Mucosa of stomach (tissue), 1 donor: ENCODE measurements at regions not wholly inside any gene's neighbourhood (a gene's known extent, or its start where the extent isn't known, plus 50 kb on each side); places are given as distances from the start of the nearest gene placed in this dataset.

Experiments
- H3K27me3 ChIP-seq: one replicate; pipeline ENCODE4 v1.7.0; 2013; ENCODE audit warnings: mild to moderate bottlenecking, low read length; ENCODE audit not compliant: control insufficient read depth, insufficient read depth
- H3K36me3 ChIP-seq: one replicate; pipeline ENCODE4 v1.7.0; 2013; ENCODE audit warnings: low read length; ENCODE audit not compliant: control insufficient read depth, insufficient read depth
- H3K4me1 ChIP-seq: one replicate; pipeline ENCODE4 v1.7.0; 2013; ENCODE audit warnings: mild to moderate bottlenecking, low read length; ENCODE audit not compliant: control insufficient read depth, insufficient read depth
- H3K4me3 ChIP-seq: one replicate; pipeline ENCODE4 v1.7.0; 2013; ENCODE audit warnings: low read length
- H3K9ac ChIP-seq: one replicate; pipeline ENCODE4 v1.7.0; 2013; ENCODE audit warnings: mild to moderate bottlenecking, low read length, moderate library complexity
- H3K9me3 ChIP-seq: one replicate; pipeline ENCODE4 v1.7.0; 2013; ENCODE audit warnings: mild to moderate bottlenecking, low read length, moderate library complexity; ENCODE audit not compliant: control insufficient read depth
- donor health status: Pancreatic carcinoma.

DNA sequence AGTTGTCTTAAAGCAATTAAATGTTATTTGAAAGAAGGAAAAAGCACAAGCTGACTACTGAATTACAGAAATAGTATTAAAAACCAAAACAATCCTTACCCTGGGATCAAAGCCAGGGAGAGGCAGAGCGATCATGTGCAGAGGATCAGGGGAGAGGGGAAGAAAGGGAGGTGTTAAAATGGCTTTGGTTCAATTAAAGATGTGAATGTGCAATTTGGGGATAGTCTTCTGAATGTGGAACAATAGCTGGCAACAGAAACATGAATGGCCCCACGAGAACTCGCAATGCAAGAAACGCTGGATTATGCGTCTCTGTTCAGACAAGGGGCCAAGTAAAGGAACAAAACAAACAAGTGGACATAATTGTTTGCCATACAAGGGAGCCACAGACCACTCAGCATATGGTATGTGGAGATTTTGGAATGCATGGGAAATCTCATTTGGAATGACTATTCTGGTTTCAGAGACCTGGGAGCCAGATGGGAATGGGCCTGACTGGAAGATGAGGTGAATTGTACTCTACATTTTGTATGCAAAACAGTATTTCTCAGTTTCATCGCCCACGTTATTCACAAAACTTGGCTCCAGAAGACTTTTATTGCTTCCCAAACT is 155.4 kb downstream of the SLC4A3 start:
- H3K9ac ChIP-seq: no peak overlapping the region
- H3K36me3 ChIP-seq: no peaks in the 10 kb centered on the region
- H3K27me3 ChIP-seq: peaks cover 29% of the 10 kb centered on the region
- no peak overlapping the region for H3K4me3 ChIP-seq
- H3K9me3 ChIP-seq: no peaks in the 10 kb centered on the region
- no peaks in the 10 kb centered on the region for H3K4me1 ChIP-seq

- H3K9ac ChIP-seq: no peak overlapping the region
- H3K9me3 ChIP-seq: no peaks in the 10 kb centered on the region
- H3K36me3 ChIP-seq: no peaks in the 10 kb centered on the region
- H3K27me3 ChIP-seq: peaks cover 23% of the 10 kb centered on the region
- H3K4me3 ChIP-seq: no peak overlapping the region
- no peaks in the 10 kb centered on the region for H3K4me1 ChIP-seq
Observed at GRCh38 chr2:219783359-219783975, 156.0 kb downstream of the SLC4A3 start.

- H3K27me3 ChIP-seq: peaks cover 21% of the 10 kb centered on the region
Observed at GRCh38 chr2:219784178-219784577, 156.7 kb downstream of the SLC4A3 start.

DNA sequence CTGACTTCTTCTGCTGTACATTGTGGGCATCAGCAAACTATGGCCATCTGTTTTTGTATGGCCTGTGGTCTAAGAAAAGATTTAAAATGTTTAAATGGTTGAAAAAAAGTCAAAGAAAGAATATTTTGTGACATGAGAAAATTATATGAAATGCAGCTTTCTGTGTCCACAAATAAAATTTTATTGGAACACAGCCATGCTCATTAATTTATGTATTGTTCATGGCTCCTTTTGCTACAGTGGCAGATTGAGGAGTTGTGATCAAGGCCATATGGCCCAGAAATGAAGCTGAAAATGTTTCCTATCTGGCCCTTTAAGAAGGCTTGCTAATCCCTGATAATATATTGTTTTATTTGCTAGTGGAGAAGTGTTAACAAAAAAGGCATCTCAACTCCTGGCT is 162.0 kb downstream of the SLC4A3 start:
- Histone ChIP-seq H3K4me3 (no peak overlapping the region), H3K36me3 (no peaks in the 10 kb centered on the region), H3K4me1 (no peaks in the 10 kb centered on the region), H3K9me3 (no peaks in the 10 kb centered on the region), H3K9ac (no peak overlapping the region), H3K27me3 (peaks cover 11% of the 10 kb centered on the region)

More at GRCh38 chr2:219784178-219784577, 156.7 kb downstream of the SLC4A3 start:
- Histone ChIP-seq H3K4me3 (no peak overlapping the region), H3K9me3 (no peaks in the 10 kb centered on the region), H3K36me3 (no peaks in the 10 kb centered on the region), H3K4me1 (no peaks in the 10 kb centered on the region), H3K9ac (no peak overlapping the region)

DNA sequence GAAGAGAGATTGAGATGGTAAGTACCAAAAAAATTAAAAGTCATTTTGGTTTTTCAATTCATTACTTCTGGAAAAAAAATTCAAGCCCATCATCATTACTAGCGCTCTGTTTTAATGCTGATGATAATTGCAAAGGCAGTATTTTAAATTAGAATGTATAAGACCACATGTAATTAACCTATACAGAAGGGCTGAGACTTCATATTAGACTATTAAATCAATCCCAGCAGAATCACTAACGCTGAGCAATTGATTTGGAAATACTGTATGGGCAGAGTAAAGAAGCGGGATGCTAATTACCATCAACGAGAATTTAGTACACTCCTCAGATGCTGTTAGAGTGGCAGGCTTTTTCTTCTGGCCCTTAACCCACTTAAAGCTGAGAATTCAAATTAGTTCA is 165.0 kb downstream of the SLC4A3 start:
- Histone ChIP-seq H3K36me3 (no peaks in the 10 kb centered on the region), H3K9ac (no peak overlapping the region), H3K9me3 (no peaks in the 10 kb centered on the region), H3K27me3 (no peaks in the 10 kb centered on the region), H3K4me1 (no peaks in the 10 kb centered on the region), H3K4me3 (no peak overlapping the region)

DNA sequence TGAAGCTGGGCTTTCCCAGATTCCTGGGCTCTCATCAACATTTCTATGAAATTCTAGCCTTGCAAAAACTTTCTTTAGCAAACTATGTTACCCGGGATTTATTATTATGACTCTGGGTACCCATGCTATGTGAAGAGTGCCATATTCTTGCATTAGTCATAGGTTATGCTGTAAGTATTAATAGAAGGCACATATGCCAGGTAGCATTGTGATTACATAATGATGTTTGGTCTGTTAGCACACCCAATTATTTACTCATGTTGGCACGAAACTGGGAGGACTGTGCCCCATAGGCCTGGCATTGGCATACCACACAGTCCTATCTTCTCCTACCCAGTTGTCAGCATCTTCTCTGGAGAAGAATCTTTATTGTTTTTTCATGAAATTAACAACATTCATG is 171.0 kb downstream of the SLC4A3 start:
- no peak overlapping the region for H3K4me3 ChIP-seq
- no peaks in the 10 kb centered on the region for H3K4me1 ChIP-seq
- H3K9ac ChIP-seq: no peak overlapping the region
- H3K36me3 ChIP-seq: no peaks in the 10 kb centered on the region
- H3K27me3 ChIP-seq: no peaks in the 10 kb centered on the region
- H3K9me3 ChIP-seq: no peaks in the 10 kb centered on the region

GRCh38 chr2:219803294-219803693 is 175.9 kb downstream of the SLC4A3 start:
- Histone ChIP-seq H3K4me1 (no peaks in the 10 kb centered on the region), H3K9ac (no peak overlapping the region), H3K36me3 (no peaks in the 10 kb centered on the region), H3K4me3 (no peak overlapping the region), H3K27me3 (no peaks in the 10 kb centered on the region), H3K9me3 (no peaks in the 10 kb centered on the region)

GRCh38 chr2:219810895-219811294 is 183.5 kb downstream of the SLC4A3 start:
- H3K4me1 ChIP-seq: no peaks in the 10 kb centered on the region
- no peaks in the 10 kb centered on the region for H3K27me3 ChIP-seq
- no peaks in the 10 kb centered on the region for H3K36me3 ChIP-seq
- H3K9me3 ChIP-seq: no peaks in the 10 kb centered on the region
- no peak overlapping the region for H3K9ac ChIP-seq
- H3K4me3 ChIP-seq: no peak overlapping the region

GRCh38 chr2:219812672-219813071 is 185.2 kb downstream of the SLC4A3 start:
- H3K4me1 ChIP-seq: no peaks in the 10 kb centered on the region
- H3K4me3 ChIP-seq: no peak overlapping the region
- H3K9me3 ChIP-seq: no peaks in the 10 kb centered on the region
- no peaks in the 10 kb centered on the region for H3K27me3 ChIP-seq
- H3K9ac ChIP-seq: no peak overlapping the region
- no peaks in the 10 kb centered on the region for H3K36me3 ChIP-seq

DNA sequence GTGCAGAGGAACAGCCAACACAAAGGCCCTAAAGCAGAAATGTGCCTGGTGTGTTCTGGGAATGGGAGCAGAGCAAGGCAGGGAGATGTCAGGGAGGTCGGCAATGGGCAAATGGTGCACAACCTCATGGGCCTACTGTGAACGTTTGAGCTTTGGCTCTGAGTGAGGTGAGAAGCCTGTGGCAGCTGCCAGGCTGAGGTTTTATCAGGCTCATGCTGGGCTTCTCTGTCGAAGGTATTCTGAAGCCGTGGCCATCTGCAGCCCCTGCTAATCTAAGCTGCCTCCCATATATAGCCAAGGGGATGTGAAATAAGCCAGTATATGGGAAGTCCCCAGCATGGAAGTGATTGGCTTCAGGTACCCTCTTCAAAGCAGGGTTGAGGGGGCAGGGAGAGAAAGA is 193.3 kb downstream of the SLC4A3 start:
- Histone ChIP-seq H3K27me3 (no peaks in the 10 kb centered on the region), H3K9ac (no peak overlapping the region), H3K4me3 (no peak overlapping the region), H3K4me1 (no peaks in the 10 kb centered on the region), H3K36me3 (no peaks in the 10 kb centered on the region), H3K9me3 (no peaks in the 10 kb centered on the region)

DNA sequence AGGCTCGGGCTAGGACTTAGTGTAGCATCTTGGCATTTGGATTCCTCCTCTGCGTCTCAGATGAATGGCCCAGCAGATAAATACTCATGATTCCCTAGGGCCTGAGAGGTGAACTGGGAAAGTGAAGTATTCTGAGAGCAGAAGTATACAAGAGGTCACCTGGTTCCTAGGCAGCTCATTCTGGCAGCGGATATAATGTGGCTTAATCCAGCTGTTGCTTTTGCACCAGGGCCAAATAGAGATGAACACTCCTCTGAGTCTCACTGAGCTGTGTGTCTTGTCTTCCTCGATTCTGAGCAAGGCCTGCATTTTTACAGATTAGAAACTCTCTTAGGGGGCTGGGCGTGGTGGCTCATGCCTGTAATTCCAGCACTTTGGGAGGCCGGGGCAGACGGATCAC is 196.1 kb downstream of the SLC4A3 start:
- Histone ChIP-seq H3K9me3 (no peaks in the 10 kb centered on the region), H3K27me3 (no peaks in the 10 kb centered on the region), H3K4me1 (no peaks in the 10 kb centered on the region), H3K36me3 (no peaks in the 10 kb centered on the region), H3K9ac (no peak overlapping the region), H3K4me3 (no peak overlapping the region)

GRCh38 chr2:219824996-219825395 is 197.6 kb downstream of the SLC4A3 start:
- H3K36me3 ChIP-seq: no peaks in the 10 kb centered on the region
- H3K9ac ChIP-seq: no peak overlapping the region
- H3K4me1 ChIP-seq: no peaks in the 10 kb centered on the region
- no peaks in the 10 kb centered on the region for H3K27me3 ChIP-seq
- no peaks in the 10 kb centered on the region for H3K9me3 ChIP-seq
- H3K4me3 ChIP-seq: no peak overlapping the region

DNA sequence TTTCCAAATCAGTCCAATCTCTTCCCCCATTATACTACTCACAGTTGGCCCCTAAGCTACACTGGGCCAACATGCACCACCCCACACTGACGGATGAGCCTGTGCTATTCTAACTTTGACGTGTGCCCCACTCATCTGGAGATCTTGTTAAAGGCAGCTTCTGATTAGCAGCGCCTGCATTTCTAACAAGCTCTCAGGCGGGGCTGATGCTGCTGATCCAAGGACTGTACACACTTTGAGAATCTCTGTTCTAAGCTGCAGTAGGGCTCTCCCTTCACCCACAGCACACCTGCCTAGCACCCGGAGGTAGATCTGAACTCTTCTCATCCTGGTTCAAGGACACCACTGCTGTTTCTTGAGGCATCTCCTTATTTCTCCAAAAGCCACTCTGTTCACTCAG is 200.7 kb downstream of the SLC4A3 start:
- no peak overlapping the region for H3K4me3 ChIP-seq
- no peaks in the 10 kb centered on the region for H3K36me3 ChIP-seq
- no peaks in the 10 kb centered on the region for H3K27me3 ChIP-seq
- no peaks in the 10 kb centered on the region for H3K9me3 ChIP-seq
- no peaks in the 10 kb centered on the region for H3K4me1 ChIP-seq
- H3K9ac ChIP-seq: no peak overlapping the region
